NK-92 treated with Interleukin-12 subunit alpha and Interleukin-12 subunit beta, amount 100 ng/mL, for 24 hours (cell line): ENCODE measurements at regions not wholly inside any gene's neighbourhood (a gene's known extent, or its start where the extent isn't known, plus 50 kb on each side); places are given as distances from the start of the nearest gene placed in this dataset.

Experiments
- DNase-seq: peaks from one replicate; lab custom pipeline; 2025; lab: John Stamatoyannopoulos, UW

DNA sequence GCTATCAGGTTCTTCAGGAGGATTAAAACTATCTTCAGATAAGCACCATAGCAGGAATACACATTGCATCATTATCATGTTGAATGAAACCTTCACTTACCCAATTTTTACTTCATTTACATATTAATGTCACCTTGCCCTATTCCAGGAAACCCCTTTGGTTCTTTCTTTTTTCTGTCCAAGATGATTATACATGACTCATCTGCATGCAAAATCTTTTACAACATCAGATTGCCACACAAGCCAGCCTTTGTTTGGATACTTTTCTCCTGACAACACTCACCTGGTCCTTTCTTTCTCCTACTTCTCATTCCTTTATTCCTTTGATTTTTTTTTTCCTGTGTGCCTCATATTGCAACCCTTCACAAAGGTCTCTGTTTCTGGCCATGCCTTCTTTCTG, 200.5 kb upstream of the POU3F2 start:
- DNase-seq: no peak

DNA sequence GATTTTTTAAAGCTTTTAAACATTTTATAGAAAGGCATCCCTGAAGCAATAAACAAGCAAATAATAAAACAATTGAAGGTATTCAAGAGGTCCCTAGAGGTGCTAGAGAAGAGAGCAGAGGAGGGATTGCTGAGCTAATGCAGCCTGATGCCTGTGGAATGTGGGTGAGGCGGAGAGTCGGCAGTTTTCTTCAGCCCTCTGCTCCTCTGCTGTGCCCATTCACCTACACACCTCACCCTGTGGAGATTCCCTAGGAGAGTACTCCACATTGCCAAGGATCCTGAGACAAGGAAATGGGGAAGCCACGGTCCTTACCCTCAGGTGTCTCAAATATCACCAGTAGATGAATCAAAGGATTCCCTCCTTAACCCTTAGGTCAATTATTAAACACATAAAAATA, 199.8 kb upstream of the POU3F2 start:
- no peak for DNase-seq

DNA sequence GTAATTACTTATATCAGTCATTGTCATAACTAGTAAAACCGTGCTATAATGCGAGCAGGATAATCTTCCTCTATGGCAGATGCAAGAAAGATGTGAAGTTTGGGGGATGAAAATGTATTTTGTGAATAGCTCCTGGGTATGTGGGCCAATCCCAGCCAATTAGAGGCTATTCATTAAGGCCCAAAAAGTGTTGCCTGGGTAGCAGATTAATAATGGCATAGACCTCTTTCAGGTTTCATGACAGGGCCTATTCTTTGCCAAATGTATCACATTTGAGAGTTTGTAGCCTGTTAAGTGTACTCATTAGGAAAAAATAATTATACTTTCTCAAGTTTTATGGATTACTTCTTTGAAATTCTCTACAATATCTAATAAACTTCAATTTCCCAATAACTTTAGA, 199.2 kb upstream of the POU3F2 start:
- no peak for DNase-seq

DNA sequence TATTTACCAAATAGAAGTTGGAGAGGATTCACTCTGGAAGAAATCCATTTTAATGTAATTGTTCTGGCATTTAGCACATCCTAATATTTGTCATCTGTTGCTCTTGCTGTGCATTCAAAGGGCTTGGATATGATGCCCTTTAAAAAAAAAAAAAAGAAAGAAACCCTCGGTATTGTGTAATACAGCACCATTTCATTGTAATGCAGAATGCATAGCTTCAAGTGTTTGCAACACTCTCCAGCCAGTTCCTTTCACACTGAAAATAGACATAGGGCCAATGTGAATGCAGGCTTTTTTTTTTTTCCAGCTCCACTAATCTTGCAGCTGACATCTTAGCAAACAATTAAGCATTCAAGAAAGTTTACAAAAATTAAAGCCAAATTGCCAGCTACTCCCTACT, 197.4 kb upstream of the POU3F2 start:
- no peak for DNase-seq

DNA sequence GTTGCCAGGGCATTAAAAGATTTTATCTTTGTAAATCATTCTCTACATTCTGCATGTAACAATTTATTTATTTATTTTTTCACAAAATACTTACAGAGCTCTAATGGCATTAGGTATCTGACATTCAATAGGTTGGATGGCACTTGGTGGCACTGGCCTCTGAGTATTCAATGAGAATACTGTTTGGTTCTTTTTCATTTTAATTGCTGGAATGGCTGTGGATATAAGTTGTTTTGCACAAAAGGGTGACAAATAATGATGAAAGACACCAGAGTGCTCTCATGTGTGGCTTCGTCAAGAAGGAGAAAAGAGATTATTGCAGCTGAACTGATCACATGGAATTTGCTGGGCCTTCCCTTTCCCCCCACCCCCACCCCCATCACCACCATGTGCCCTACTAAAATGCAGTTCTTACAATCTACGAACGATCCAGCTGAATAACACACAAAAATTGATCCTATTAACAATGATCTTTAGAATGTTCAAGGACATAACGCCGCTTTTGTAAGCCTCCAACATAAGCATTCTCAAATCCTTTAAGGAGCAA, 195.2 kb upstream of the POU3F2 start:
- no peak for DNase-seq

DNA sequence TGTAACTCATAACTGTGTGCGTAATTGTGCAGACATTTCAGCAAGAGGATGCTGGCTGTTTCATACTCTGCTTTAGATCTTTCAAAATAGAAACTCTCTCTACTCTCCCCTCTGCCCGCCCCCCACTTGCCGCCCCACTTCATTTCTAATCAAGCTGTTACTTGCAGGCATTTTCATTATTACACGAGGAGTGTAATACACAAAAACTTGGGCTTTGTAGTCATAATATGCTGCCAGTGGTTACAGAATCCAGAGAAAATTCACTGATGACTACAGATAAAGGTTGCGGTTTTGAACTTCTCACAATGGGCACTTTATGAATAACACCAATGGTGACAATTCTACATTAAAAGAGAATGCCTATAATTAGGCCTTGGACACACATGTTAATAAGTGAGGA, 194.0 kb upstream of the POU3F2 start:
- no peak for DNase-seq

DNA sequence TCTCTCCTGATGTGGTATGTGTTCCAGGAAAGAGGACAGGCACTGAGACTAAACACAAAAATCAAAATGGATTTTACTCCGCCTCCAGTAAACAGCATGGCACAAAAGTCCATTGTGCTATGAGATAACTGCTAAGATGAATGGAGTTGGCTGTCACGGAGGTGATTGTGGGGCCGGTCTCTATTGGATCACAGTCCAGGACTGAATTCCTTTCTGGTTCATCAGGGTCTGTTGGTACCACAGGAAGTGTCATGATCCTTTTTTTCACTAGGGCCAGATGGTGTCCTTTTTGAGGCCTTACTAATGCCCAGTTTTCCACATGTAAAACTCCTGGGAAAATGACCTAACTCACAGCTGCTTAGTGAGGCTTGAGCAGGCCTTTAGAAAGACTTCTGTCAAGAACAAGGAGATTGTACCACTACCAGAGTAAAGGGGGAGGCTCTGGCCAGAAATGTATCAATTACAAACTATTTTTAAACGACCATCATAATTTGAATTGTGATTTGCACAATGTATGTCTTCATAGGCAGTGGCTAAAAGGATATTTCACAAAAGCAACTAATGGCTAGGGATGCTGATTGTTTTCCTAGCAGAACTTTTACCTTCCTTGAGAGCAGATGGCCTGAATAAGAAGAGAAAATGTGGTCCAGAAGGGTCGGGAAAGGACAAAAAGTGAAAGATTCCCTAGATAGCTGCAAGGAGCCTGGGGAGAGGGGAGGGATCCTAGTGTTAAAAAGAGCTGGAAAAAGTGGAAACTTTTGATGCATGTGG, 192.2 kb upstream of the POU3F2 start:
- DNase-seq: no peak

DNA sequence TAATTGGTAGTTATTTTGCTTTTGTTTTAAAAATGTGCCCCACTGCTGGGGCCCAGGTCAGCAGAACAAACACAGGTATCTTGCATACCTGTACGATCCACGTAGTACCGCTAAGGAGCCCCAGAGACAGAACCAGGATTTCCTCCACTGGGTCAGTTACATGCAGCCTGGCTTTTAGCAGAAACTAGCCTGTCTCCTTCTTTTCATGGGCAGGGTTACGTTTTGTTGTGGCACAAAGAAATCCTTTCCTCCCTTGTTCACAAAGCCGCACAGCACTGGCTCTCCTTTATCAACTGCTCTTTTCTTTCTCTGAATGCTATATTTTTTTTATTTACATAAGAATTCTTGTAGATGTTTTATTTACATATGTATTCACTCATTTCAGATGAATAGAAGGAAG, 190.3 kb upstream of the POU3F2 start:
- DNase-seq: no peak

DNA sequence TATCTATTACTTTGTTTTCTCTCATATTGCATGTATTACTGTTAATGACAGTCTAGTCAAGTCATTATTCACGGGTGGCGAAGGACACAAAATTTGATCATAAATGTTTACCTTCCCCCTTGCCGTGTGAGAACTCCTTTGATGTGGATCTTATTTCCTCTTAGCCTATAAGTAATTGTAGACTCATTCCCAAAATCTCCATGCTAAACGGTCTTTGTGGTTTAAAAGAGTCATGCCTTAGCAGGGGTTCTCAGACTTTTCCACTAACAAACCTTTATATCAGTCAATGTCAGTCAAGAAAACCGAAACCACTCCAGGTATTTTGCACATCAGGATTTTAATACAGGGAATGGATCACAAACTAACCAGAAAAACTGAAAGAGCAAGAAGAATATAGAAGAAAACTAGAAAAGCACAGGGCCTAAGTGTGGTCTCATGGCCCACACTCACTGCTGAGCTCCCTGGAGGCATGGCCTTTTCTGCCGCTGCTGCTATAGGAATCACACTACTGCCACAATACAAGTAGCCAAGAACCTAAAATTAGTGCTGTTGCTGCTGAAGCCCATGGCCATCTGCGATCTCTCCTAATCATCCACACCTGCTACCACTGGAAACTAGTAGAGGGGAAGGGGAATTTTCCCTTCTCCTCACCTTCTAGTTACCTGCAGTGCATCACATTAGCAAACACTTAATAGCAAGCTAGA, 186.0 kb upstream of the POU3F2 start:
- DNase-seq: no peak

DNA sequence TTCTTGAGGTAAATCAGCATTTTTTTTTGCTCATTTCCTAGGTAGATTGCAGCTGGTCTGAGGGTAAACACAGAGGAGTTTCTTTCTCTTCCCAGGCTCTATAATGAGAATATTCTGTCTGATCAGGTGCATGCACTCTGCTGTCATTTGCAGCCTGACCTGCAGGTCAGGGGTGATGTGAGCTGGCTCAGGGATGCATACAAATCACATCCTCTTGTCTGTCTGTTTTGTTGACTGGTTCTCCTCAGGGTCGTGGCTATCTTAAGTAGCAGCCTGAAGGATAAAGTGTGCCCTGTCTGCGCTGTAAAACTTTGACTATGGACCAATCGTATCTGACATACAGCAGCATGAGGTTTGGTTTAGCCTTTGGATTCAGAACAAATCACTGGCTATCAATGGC, 183.4 kb upstream of the POU3F2 start:
- no peak for DNase-seq

DNA sequence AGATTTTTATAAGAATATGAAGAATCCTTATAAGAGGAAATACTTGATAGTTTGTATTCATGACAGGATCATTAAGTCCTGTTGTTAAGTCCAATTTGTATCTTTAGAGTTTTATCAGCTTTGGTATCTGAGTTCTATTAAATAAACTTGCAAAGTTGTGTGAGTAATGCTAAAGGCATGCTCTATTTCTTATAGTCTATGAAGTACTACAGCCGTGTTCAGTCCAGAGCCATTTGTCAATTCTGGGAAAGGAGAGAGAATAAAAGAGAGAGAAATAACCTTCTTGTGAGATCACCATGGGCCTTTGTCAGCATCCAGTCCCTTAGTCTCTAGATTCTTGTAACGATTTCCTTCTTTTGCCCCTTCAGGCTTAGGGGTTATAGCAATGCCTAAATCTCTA, 181.2 kb upstream of the POU3F2 start:
- DNase-seq: no peak

DNA sequence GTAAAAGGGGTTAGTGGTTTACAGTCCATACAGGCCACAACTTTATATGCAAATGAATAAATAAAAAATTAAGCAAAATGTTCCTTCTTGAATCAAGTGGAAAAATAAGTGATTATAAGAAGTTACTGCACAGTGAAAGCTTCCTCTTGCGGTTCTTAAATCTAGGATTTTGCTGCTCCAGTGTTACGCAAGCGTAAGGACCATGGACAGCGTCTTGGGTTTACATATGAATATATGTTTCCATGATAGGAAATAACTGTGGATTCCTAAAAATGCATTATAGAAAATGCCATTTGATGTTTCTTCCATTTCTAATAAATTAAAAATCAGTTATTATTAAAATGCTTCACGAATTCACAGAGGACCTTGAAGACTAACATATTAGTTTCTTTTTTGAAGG, 176.6 kb upstream of the POU3F2 start:
- DNase-seq: no peak

DNA sequence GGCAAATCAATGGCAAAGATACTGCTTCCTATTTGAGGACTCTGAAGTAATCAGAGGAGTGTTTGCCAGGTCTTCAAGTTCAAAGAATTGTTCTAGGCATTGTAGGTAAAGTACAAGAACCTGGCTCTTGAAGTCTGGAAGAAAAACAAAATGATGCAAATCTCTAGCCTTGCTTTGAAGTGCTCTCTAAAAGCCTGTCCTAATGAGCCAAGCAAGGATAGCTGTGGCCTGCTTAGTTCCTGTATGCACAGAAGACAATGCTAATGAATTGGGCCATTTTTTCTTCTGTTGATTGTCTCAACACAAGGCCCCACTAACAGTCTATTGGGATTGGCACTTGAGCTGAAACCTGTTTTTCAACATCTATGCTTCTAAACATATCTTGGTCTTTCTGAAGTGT, 165.0 kb upstream of the POU3F2 start:
- DNase-seq: no peak

DNA sequence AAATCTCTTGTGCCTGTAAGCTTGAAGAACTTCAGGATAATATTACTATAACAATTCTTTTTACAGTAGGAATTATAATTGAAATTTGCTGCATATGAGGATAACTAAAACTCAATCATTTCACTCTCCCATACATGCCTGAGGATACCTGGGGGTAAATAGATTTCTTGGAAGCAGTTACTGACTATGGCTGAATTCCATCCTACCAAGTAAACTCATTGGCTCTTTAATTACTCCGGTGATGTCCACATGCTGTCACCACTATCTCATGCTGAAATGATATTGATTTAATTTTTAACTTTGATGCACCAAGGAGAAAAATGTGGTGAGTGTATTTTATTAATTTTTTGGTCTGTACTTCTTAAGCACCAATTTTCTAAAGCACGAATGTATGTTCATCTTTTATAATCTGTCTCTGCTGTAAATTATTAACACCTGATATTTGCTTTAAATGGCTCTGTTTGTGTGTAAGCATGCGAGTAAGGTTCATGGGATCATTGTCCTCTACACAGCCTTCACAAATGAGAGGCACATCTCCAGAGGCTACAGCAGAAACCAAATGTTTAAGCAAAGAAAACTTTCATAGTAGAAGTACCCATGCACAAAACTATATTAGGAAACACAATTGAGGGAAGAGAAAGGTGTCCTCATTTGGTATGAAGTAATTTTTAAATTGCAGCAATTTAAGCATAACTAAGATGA, 164.2 kb upstream of the POU3F2 start:
- no peak for DNase-seq

DNA sequence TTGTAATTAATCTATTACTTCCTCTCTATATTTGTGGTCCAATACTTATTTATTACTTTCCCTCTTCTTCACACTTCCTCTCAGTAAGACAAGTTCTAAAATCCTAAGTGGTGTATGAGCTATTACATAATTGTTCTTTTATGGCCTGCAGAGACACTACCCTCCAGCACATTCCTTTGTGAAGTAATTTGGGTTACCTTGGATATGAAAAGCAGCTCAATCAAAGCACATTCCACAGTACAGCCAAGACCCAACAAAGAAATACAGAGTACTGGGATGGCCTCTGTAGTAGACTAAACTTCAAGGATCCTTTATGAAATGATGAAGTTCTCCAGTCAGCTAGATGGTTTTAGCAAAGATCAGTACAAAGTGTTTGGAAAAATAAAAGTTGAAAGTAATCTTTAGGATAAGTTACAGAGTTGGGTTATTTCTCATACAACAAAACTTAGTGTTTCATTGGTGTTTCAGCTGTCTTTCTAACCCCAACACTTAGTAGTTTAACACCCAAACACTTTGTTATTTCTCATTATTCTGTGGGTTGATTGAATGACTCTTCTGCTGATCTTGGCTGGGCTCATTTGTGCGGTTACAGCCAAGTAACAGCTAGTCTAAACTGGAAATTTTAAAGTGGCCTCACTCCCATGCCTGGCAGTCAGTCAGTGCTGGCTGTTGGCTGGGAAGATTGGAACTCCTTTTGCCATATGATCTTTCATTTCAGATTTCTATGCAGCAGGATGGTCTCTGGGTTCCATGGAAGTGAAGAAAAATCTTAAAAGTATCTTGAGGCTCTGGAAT, 161.5 kb upstream of the POU3F2 start:
- no peak for DNase-seq

DNA sequence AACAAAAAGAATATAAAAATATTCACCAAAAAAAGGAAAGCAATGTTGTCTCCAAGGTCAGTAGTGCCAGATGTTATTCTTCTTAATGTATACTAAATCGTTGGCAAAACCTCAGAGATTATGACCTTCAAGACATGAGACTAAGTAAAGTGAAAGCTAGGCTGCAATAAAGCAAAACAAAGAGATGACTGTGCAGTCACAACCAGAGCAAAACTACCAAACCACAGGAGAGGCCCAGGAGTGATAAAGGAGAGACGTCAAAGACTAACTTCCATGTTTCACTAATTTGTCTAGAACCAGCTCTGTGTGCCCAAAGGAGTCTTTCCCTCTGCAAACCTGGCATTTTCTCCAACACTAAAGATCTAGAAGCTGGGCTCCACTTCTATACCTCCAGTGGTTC, 155.9 kb upstream of the POU3F2 start:
- DNase-seq: no peak

DNA sequence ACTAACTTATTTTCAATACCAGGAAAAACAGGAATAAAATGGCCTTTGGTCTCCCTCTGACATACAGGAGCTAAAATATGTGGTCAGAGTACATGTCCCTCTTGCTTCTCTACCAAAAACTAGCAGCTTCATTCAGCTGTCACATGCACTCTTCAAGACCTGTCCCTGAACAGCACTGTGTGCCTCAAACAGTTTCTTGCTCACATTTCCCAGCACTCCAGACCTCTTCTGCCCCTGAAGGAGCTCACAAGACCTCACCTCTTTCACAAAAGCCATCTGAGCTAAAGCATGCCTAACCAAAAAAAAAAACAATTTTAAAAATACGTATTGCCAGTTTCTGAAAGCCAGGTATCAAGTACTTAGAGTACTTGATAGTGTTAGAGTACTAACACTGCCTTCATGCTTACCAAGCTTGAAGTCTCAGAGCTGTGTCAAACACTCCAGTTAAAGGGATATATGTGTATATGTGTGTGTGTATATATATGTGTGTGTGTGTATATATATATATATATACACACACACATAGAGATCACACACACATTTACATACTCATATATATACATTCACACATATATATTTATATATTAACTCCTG, 148.3 kb upstream of the POU3F2 start:
- DNase-seq: no peak

DNA sequence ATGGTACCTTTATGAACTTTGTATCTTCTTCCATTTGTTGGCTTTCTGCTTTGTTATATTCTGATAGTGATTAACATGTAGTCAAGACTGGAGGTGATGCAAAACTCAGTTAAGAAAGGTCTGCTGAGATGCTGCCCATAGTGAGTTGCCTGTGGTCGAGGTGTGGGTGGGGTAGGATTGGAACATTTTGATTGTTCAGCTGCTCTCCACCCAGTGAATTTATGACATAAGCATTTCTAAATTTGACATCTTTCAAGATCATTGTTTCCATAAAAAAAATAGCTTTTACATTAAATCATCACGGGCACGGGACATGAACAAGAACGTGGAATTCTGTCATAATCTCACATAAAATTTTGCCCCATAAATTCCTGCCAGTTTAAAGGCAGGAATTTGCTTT, 146.6 kb upstream of the POU3F2 start:
- DNase-seq: no peak

DNA sequence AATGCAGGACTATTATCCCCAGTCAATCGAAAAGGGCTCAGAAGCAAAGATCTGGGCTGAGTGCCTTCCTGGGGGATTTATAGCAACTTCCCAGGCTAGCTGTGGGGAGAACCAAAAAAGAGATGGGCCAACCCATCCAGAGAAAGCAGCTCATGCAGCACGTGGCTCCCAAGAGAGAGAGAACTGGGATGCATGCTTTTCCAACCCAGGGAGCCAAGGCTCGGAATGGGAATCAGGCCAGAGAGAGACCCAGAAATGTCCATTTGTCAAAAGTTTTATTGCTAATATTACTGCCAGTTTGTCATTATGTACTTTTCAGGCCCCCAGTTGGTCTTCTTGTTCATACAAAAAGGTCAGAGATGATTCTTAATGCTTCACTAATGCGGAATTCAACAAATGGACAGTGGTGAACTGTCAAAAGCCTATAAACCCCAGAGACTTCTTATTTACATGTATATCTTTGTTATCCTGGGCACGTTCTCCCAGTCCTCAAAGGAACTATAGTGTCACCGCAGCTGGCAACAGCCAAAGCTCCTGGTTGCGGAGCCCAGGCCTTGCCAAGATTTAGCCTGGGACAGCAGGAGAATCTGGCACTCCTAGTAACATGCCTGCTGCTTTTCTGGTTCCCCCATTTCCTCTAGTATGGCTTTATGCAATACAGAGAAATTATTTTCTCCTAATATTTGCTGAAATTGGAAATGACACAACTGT, 139.1 kb upstream of the POU3F2 start:
- DNase-seq: no peak

DNA sequence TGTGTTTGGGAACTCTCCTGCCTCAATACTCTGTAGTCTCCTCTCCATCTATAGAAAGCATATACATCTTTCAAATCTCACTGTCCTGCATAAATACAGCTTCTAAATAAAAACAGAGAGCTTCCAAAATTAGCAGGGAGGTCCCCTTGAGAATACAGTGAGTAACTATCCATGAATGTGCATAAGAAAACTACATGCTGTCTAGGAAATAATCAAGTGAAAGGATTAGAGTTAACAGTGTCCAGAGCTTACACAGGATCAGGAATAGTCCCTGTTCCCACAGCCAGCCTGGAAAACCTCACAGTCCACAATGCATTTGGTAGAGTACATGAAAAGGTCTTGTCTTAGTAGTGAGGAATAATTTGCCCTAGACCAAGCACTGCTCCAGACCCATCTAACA, 123.0 kb upstream of the POU3F2 start:
- DNase-seq: no peak

DNA sequence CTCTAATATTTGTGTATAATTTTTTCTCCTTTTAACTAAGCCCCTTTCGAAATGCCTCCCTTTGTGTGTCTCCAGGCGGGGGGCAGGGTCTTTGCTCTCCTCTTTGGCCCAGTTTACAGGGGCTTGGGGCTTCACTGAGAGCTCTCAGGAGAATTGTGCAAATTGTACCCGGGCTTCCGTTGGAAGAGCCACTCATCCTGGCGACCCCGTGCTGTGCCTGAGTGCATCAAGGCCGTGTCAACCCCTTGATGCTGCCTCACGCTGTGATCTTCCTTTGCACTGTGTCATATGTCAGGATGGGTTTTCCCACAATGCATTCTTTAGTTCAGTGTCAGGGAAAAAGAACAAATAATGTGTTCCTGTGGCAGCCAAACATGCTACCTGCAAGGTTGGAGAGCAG, 118.0 kb upstream of the POU3F2 start:
- DNase-seq: no peak
